Ovary (tissue), 7 donors: ENCODE measurements at regions not wholly inside any gene's neighbourhood (a gene's known extent, or its start where the extent isn't known, plus 50 kb on each side); places are given as distances from the start of the nearest gene placed in this dataset.
"Not testable (repeated sequence)": the region's sequence is repeated elsewhere in the genome, so short reads cannot be mapped to it uniquely, and the experiment has no call there.

ENCODE experiments used
- DNase-seq, 5 donors: peaks; one replicate each; pipeline ENCODE4 v3.0.0-alpha.2; 2019 to 2020
- H3K27ac ChIP-seq, 2 donors: fragments of 200-600 bp; one replicate each; pipeline versions ENCODE4 v1.5.1 to v1.8.0; 2019 to 2022
- H3K27me3 ChIP-seq: fragments of 200-600 bp; one replicate; pipeline ENCODE4 v1.8.0; 2022
- H3K36me3 ChIP-seq: fragments of 200-600 bp; sonication (generic); one replicate; pipeline ENCODE4 v1.5.1; 2019
- H3K4me1 ChIP-seq: one replicate; pipeline ENCODE4 v1.8.1; 2013; ENCODE audit warnings: mild to moderate bottlenecking, moderate library complexity; ENCODE audit not compliant: insufficient read depth
- H3K4me3 ChIP-seq: fragments of 200-600 bp; sonication (generic); one replicate; pipeline ENCODE4 v1.5.1; 2017
- H3K9me3 ChIP-seq, 2 donors: fragments of 200-600 bp in 1 of 2; sonication (generic) in 1 of 2; one replicate each; pipeline versions ENCODE4 v1.5.1 to v1.8.1; 2013 to 2019; ENCODE audit warnings: mild to moderate bottlenecking in 1 of 2, moderate library complexity in 1 of 2
- EP300 ChIP-seq: sonication (generic); formaldehyde crosslinking; IDR thresholded peaks from one replicate; pipeline ENCODE4 v1.6.1; 2017; ENCODE audit warnings: antibody characterized with exemption
- POLR2A ChIP-seq: fragments of 450-650 bp; IDR thresholded peaks from one replicate; pipeline ENCODE4 v1.6.1; 2017; ENCODE audit warnings: antibody characterized with exemption, mild to moderate bottlenecking, moderate library complexity
- WGBS, 3 donors: extraction: QIAGEN DNeasy Blood & Tissue Kit in 1 of 3; methylation state at CpG; one replicate each; pipeline versions ENCODE4 v1.1.5 to v1.1.7; 2013 to 2017; 5-methylcytosine and 5-hydroxymethylcytosine counted together
- intact Hi-C, 4 donors: fragments of 100-400 bp; cut with DNase I; formaldehyde crosslinking; loops; one replicate each; pipeline versions ENCODE4 v1.11.0 to v1.15.1; 2022 to 2023
- TF ChIP-seq, protein P1 (sequence below), 3 donors: fragments of 450-650 bp in 2 of 3; fragments of 200-600 bp in 1 of 3; IDR thresholded peaks; one replicate each; pipeline versions ENCODE4 v1.5.1 to v1.8.0; 2016 to 2022; ENCODE audit warnings: antibody characterized with exemption in 3 of 3, mild to moderate bottlenecking in 1 of 3
- donor health status: DM: no; HTN: no; CAD: no; lungs with moderate emphysema.
- donor health status: DM: no; HTN: no; CAD: no.
- donor health status: Bipolar disorder and iron deficiency.
- donor health status: DM: no; HTN: no; CAD: no.
- donor health status: DM: yes; HTN: yes; CAD: no.

DNA sequence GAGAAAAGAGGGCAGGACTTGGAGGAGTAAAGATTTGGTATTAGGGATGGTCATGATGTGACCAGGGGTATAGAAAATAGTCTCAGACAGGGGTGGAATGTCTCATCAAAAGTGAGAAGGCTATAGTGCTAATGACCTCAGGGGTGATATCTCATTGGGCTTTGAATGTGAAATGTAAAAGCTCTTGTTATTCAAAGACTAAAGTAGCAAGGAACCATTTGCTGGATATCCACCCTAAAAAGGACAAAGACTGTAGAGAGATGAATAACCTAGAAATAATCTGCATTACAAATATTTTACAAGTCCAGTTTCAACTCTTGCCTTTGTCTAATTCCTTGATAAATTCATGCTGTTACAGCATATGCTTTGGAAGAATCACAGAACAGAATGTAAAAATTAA lies 224.4 kb downstream of the ICOS start:
- intact Hi-C loops: no loop called here
- no peaks in the 10 kb centered on the region for H3K36me3 ChIP-seq

DNA sequence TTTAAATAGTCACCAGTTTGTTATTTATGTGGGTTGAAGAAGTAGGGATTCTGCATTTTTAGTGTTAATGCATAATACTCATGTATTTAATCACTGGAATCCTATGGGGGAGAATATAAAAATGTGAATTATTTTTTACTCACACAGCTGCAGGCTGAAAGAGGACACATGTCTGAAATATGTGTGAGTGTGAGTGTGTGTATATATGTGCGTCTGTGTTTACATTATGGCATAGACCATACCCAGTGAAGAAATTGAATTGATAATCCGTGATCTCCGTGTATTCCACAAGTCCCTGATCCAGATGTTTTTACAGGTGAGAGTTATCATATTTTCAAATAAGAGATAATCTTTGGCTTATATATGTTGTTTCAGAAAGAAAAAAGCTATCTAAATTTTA lies 225.3 kb downstream of the ICOS start:
- intact Hi-C loops: no loop called here
- H3K36me3 ChIP-seq: no peaks in the 10 kb centered on the region
- no peaks in the 10 kb centered on the region for H3K27me3 ChIP-seq
- no peak overlapping the region for H3K4me3 ChIP-seq
- no peak overlapping the region for H3K27ac ChIP-seq
- no peak for DNase-seq
- H3K9me3 ChIP-seq: no peaks in the 10 kb centered on the region
- no peak for TF ChIP-seq POLR2A
- TF ChIP-seq EP300: no peak
- TF ChIP-seq, protein P1, sequence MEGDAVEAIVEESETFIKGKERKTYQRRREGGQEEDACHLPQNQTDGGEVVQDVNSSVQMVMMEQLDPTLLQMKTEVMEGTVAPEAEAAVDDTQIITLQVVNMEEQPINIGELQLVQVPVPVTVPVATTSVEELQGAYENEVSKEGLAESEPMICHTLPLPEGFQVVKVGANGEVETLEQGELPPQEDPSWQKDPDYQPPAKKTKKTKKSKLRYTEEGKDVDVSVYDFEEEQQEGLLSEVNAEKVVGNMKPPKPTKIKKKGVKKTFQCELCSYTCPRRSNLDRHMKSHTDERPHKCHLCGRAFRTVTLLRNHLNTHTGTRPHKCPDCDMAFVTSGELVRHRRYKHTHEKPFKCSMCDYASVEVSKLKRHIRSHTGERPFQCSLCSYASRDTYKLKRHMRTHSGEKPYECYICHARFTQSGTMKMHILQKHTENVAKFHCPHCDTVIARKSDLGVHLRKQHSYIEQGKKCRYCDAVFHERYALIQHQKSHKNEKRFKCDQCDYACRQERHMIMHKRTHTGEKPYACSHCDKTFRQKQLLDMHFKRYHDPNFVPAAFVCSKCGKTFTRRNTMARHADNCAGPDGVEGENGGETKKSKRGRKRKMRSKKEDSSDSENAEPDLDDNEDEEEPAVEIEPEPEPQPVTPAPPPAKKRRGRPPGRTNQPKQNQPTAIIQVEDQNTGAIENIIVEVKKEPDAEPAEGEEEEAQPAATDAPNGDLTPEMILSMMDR (IDR thresholded peaks at IDR 0.05): no peak
- no peaks in the 10 kb centered on the region for H3K4me1 ChIP-seq
- WGBS, 3 donors: 65 to 73% (median 70%) methylated on average over 3 of the region's 3 CpGs

More for the DNA sequence above, 224.4 kb downstream of the ICOS start:
- no peak for DNase-seq
- Histone ChIP-seq H3K27me3 (no peaks in the 10 kb centered on the region), H3K27ac (no peak overlapping the region), H3K9me3 (no peaks in the 10 kb centered on the region), H3K4me1 (no peaks in the 10 kb centered on the region), H3K4me3 (no peak overlapping the region)
- TF ChIP-seq POLR2A: no peak
- TF ChIP-seq, protein P1 (IDR thresholded peaks at IDR 0.05): no peak
- no peak for TF ChIP-seq EP300

GRCh38 chr2:204166961-204167360 lies 230.4 kb downstream of the ICOS start:
- no peak for DNase-seq
- WGBS, 3 donors: 32 to 54% (median 33%) methylated on average over 3 of the region's 3 CpGs
- no peak for TF ChIP-seq EP300
- TF ChIP-seq, protein P1 (IDR thresholded peaks at IDR 0.05): no peak
- no peak for TF ChIP-seq POLR2A
- H3K27ac ChIP-seq: no peak overlapping the region
- no peaks in the 10 kb centered on the region for H3K9me3 ChIP-seq
- intact Hi-C loops: no loop called here
- no peaks in the 10 kb centered on the region for H3K4me1 ChIP-seq
- no peaks in the 10 kb centered on the region for H3K36me3 ChIP-seq
- no peak overlapping the region for H3K4me3 ChIP-seq
- no peaks in the 10 kb centered on the region for H3K27me3 ChIP-seq

GRCh38 chr2:204167670-204168069 lies 231.1 kb downstream of the ICOS start:
- H3K4me3 ChIP-seq, H3K27me3 ChIP-seq, H3K36me3 ChIP-seq, DNase-seq, H3K27ac ChIP-seq, H3K9me3 ChIP-seq, intact Hi-C loops, H3K4me1 ChIP-seq: not testable (repeated sequence)
- 86 to 95% (median 91%) methylated on average over 6 of the region's 6 CpGs for WGBS, 3 donors

DNA sequence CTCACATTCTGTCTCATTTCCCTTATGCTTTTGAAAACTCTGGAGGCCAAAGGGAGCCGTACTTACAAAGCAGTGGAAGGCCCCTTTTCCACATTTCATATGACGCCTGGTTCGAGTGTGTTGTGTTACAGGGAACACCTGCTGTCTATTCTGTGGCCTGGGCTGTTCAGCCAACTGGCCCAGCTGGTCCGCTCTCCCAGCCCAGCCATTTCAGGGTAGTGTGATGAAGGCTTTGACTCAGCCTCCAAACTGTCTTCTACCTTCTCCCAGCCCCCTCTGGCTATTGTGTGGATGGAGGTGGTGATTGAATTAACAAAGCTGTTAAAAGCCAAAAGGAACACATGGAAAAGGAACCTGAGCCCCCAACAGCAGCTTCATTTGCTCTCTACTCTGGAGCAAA lies 233.8 kb downstream of the ICOS start:
- no peak for TF ChIP-seq POLR2A
- TF ChIP-seq EP300: no peak
- TF ChIP-seq, protein P1 (IDR thresholded peaks at IDR 0.05): no peak
- no peaks in the 10 kb centered on the region for H3K4me1 ChIP-seq
- intact Hi-C loops: no loop called here
- DNase-seq: no peak
- no peak overlapping the region for H3K4me3 ChIP-seq
- H3K27ac ChIP-seq: no peak overlapping the region
- H3K27me3 ChIP-seq: no peaks in the 10 kb centered on the region
- no peaks in the 10 kb centered on the region for H3K36me3 ChIP-seq
- H3K9me3 ChIP-seq: no peaks in the 10 kb centered on the region
- WGBS, 3 donors: 69 to 79% (median 76%) methylated on average over 4 of the region's 4 CpGs
